SK-N-MC (cell line): ENCODE measurements at regions not wholly inside any gene's neighbourhood (a gene's known extent, or its start where the extent isn't known, plus 50 kb on each side); places are given as distances from the start of the nearest gene placed in this dataset.

Source experiments
- DNase-seq: peaks from one replicate; pipeline ENCODE4 v3.0.0-alpha.2; 2011; ENCODE audit warnings: low read depth, low spot score
- H3K27ac ChIP-seq: fragments of 200-600 bp; sonication (generic); 2 replicates; pipeline ENCODE4 v1.5.1; 2016; ENCODE audit warnings: mixed run types
- H3K36me3 ChIP-seq: fragments of 200-600 bp; sonication (generic); 2 replicates; pipeline ENCODE4 v1.6.1; 2017; ENCODE audit warnings: antibody characterized with exemption, low read length, mixed read lengths; ENCODE audit not compliant: insufficient read depth
- H3K4me3 ChIP-seq: fragments of 200-600 bp; sonication (generic); 2 replicates; pipeline ENCODE4 v1.5.1; 2016
- H3K9ac ChIP-seq: fragments of 200-600 bp; sonication (generic); 2 replicates; pipeline ENCODE4 v1.8.0; 2017; ENCODE audit warnings: mixed run types, mixed read lengths; ENCODE audit not compliant: insufficient read length
- H3K9me3 ChIP-seq: fragments of 200-600 bp; sonication (generic); 2 replicates; pipeline ENCODE4 v1.6.1; 2017; ENCODE audit warnings: low read depth, mild to moderate bottlenecking, antibody characterized with exemption, low read length, moderate library complexity, mixed read lengths
- EZH2 ChIP-seq: fragments of 200-600 bp; sonication (generic); IDR thresholded peaks from one replicate; pipeline ENCODE4 v1.6.1; 2017; ENCODE audit warnings: antibody characterized with exemption
- FOXP2 ChIP-seq: optimal IDR thresholded peaks from 2 replicates; pipeline ENCODE3; 2011; ENCODE audit warnings: mild to moderate bottlenecking, moderate library complexity; ENCODE audit not compliant: insufficient read depth; ENCODE audit errors: extremely low read length, control extremely low read depth
- POLR2AphosphoS5 ChIP-seq: IDR thresholded peaks from 2 replicates; pipeline ENCODE4 v1.6.1; 2012; ENCODE audit warnings: mild to moderate bottlenecking, low read depth, low read length, borderline replicate concordance

DNA sequence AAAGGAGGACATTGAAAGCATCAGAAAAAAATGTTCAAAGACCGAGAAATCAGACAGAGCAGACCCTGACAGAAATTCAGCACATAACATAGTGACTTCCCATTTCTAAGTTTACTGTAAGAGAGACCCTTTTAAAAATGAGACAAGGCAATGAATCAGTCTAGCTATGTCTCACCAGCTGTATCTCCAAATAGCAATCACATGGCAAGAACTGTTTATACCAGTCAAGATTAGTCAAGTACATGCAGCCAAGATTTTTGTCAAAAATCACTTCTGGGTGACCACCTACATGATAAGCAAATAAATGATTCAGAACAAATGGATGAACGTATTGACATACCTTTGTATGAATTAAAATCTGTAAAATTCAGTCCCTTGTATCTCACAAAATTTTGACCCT is 138.0 kb downstream of the DTWD1 start:
- TF ChIP-seq POLR2AphosphoS5 (no peak), FOXP2 (no peak), EZH2 (no peak)
- H3K36me3 ChIP-seq = no peaks in the 10 kb centered on the region
- H3K9ac ChIP-seq = no peak overlapping the region
- H3K27ac ChIP-seq = no peak overlapping the region
- no peak overlapping the region for H3K4me3 ChIP-seq
- H3K9me3 ChIP-seq = 0 out of 2 replicates have a peak, but pooled peaks cover 3% of the 10 kb centered on the region
- no peak for DNase-seq

DNA sequence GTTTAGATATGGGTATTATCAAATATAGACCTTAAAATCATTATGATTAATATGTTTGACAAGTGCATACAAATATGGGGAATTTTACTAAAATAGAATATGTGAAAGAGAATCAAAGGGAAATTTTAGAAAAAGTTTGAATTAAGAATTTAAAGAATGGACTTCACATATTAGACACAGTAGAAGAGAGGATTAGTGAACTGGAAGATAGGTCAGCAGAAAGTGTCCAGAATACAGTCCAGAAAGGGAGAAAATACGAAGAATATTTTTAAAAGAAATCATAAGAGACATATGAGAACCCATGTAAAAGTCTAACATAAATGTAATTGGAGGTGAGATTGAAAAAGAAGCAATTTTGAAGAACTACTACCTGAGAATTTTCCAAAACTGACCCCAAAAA is 139.9 kb downstream of the DTWD1 start:
- Histone ChIP-seq H3K9me3 (0 out of 2 replicates have a peak, but pooled peaks cover 3% of the 10 kb centered on the region), H3K36me3 (no peaks in the 10 kb centered on the region), H3K9ac (no peak overlapping the region), H3K4me3 (no peak overlapping the region), H3K27ac (no peak overlapping the region)
- TF ChIP-seq FOXP2 = no peak
- TF ChIP-seq EZH2 = no peak
- TF ChIP-seq POLR2AphosphoS5 = no peak
- no peak for DNase-seq

DNA sequence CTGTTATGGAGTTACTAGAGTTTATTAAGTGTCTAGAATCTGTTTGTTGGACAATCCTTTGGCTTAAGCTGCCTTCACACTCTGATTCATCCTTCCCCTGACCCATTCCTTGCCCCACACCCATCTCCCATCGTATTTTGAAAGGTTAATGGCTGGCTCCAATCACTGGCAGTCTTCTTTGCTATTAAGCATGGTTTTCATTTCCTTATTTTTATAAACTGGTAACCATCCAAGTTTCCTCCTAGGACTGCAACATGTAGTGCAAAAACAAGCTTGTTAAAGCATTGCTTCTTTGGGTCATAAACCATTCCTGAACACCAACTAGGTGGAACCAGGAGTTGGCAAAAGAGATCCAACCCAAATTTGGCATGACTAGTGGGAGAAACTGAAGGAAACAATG is 148.4 kb downstream of the DTWD1 start:
- no peaks in the 10 kb centered on the region for H3K9me3 ChIP-seq
- no peak overlapping the region for H3K27ac ChIP-seq
- H3K36me3 ChIP-seq = no peaks in the 10 kb centered on the region
- TF ChIP-seq POLR2AphosphoS5 (no peak), FOXP2 (no peak), EZH2 (no peak)
- no peak overlapping the region for H3K9ac ChIP-seq
- DNase-seq = no peak
- no peak overlapping the region for H3K4me3 ChIP-seq

DNA sequence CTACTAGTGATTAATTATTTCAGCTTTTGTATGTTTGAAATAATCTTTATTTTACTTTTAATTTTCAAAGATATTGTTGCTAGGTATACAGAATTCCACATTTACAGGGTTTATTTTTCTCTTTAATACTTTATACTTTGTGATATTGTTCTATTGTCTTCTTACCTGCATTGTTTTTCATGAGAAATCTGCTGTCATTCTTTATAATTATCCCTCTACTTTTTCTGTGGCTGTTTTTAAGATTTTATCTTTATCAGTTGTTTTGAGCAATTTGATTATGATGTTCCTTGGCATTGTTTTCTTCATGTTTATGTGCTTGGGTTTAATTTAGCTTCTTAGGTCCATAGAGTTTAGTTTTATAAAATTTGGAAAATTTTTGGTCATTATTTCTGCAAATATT is 168.6 kb downstream of the DTWD1 start:
- Histone ChIP-seq H3K9me3 (no peaks in the 10 kb centered on the region), H3K4me3 (no peak overlapping the region), H3K9ac (no peak overlapping the region), H3K27ac (no peak overlapping the region), H3K36me3 (no peaks in the 10 kb centered on the region)
- DNase-seq = no peak
- TF ChIP-seq POLR2AphosphoS5 = no peak
- no peak for TF ChIP-seq EZH2
- no peak for TF ChIP-seq FOXP2

DNA sequence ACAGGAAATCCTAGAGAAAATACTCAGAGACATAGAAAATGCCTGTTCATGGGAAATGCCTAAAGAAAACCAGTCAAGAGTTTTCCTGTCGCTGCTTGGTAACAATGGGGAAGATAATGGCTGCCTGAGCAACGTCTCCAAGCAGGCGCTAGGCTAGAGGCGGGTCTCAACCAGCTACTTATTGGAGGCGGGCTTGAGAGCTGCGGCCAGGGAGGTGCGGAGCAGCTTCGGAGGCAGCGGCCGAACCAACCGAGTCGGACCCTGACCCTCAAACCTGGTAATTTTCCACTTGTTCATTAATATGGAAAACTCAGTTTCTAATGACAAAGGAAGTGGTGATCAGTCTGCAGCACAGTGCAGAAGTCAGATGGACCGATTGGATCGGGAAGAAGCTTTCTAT is 173.1 kb downstream of the DTWD1 start:
- no peaks in the 10 kb centered on the region for H3K9me3 ChIP-seq
- H3K4me3 ChIP-seq = no peak overlapping the region
- TF ChIP-seq EZH2 (no peak), POLR2AphosphoS5 (no peak), FOXP2 (no peak)
- no peaks in the 10 kb centered on the region for H3K36me3 ChIP-seq
- no peak overlapping the region for H3K27ac ChIP-seq
- no peak overlapping the region for H3K9ac ChIP-seq
- DNase-seq = no peak

DNA sequence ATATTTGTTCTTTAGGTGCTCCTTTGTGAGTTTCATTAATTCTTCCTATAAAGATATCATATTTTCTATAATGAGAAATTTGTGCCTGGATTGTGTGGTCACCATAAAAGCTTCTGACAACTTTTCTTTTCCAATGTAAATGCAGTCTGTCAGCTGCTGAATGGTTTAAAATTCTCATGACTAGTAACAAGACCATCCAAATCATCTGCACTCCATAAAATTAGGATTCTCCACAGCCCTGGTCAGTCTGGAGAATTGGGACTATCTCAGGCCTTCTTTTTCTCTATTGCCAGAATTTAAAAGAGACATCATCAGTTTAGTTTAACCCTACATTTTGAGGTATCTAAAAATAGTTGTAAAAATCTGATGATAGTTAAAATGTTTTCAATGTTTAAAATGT is 180.9 kb downstream of the DTWD1 start:
- TF ChIP-seq POLR2AphosphoS5 (no peak), EZH2 (no peak), FOXP2 (no peak)
- Histone ChIP-seq H3K36me3 (no peaks in the 10 kb centered on the region), H3K4me3 (no peak overlapping the region), H3K27ac (no peak overlapping the region), H3K9ac (no peak overlapping the region), H3K9me3 (no peaks in the 10 kb centered on the region)
- DNase-seq = no peak
